Spleen (tissue), 11 donors: ENCODE measurements at regions not wholly inside any gene's neighbourhood (a gene's known extent, or its start where the extent isn't known, plus 50 kb on each side); places are given as distances from the start of the nearest gene placed in this dataset.

ENCODE experiments used
- DNase-seq: peaks from one replicate; pipeline ENCODE4 v3.0.0-alpha.2; 2020
- H3K27ac ChIP-seq, 8 donors: fragments of 200-600 bp; sonication (generic) in 7 of 8; 1 replicate in 4 of 8; 2 replicates in 4 of 8; pipeline versions ENCODE4 v1.5.0 to v1.8.0; 2016 to 2021; ENCODE audit warnings: inconsistent platforms in 4 of 8, mild to moderate bottlenecking in 4 of 8, moderate library complexity in 1 of 8
- H3K27me3 ChIP-seq, 7 donors: fragments of 200-600 bp; sonication (generic) in 6 of 7; replicated peaks in 1 of 7; 1 replicate in 4 of 7; 2 replicates in 3 of 7; pipeline versions ENCODE4 v1.5.0 to v1.8.0; 2016 to 2021; ENCODE audit warnings: inconsistent platforms in 3 of 7, mild to moderate bottlenecking in 1 of 7
- H3K36me3 ChIP-seq, 6 donors: fragments of 200-600 bp; sonication (generic) in 5 of 6; 1 replicate in 4 of 6; 2 replicates in 2 of 6; pipeline versions ENCODE4 v1.5.0 to v1.8.0; 2016 to 2021; ENCODE audit warnings: inconsistent platforms in 2 of 6
- H3K4me1 ChIP-seq, 6 donors: fragments of 200-600 bp; sonication (generic) in 5 of 6; 1 replicate in 3 of 6; 2 replicates in 3 of 6; pipeline versions ENCODE4 v1.5.0 to v1.8.0; 2016 to 2021; ENCODE audit warnings: inconsistent platforms in 3 of 6
- H3K4me3 ChIP-seq, 8 donors: fragments of 200-600 bp; sonication (generic) in 7 of 8; 1 replicate in 4 of 8; 2 replicates in 4 of 8; pipeline versions ENCODE4 v1.5.0 to v1.8.0; 2016 to 2021; ENCODE audit warnings: inconsistent platforms in 4 of 8, mild to moderate bottlenecking in 4 of 8, moderate library complexity in 2 of 8
- H3K9me3 ChIP-seq, 8 donors: fragments of 200-600 bp; sonication (generic) in 7 of 8; 1 replicate in 4 of 8; 2 replicates in 4 of 8; pipeline versions ENCODE4 v1.5.0 to v1.8.0; 2016 to 2021; ENCODE audit warnings: inconsistent platforms in 4 of 8
- POLR2A ChIP-seq, 3 donors: fragments of 450-650 bp; IDR thresholded peaks; one replicate each; pipeline ENCODE4 v1.5.1; 2017; ENCODE audit warnings: antibody characterized with exemption in 3 of 3, mild to moderate bottlenecking in 1 of 3
- POLR2AphosphoS5 ChIP-seq, 3 donors: sonication (generic); formaldehyde crosslinking; IDR thresholded peaks; one replicate each; pipeline ENCODE4 v1.5.1; 2017; ENCODE audit warnings: antibody characterized with exemption in 3 of 3
- WGBS, 5 donors: extraction: QIAGEN DNeasy Blood & Tissue Kit in 3 of 5; methylation state at CpG; one replicate each; pipeline versions ENCODE4 v1.1.5 to v1.1.7; 2013 to 2018; 5-methylcytosine and 5-hydroxymethylcytosine counted together
- intact Hi-C: fragments of 100-400 bp; cut with DNase I; formaldehyde crosslinking; loops from one replicate; pipeline ENCODE4 v1.15.0; 2023; ENCODE audit warnings: low total_unique reads
- TF ChIP-seq, protein P1 (sequence below), 11 experiments: fragments of 200-600 bp in 7 of 11; fragments of 450-650 bp in 4 of 11; sonication (generic) in 4 of 11; IDR thresholded peaks in 8 of 11; conservative IDR thresholded peaks in 3 of 11; 1 replicate in 7 of 11; 2 replicates in 4 of 11; pipeline versions ENCODE4 v1.4.0 to v1.8.0; 2016 to 2021; ENCODE audit warnings: antibody characterized with exemption in 11 of 11, inconsistent platforms in 4 of 11, mild to moderate bottlenecking in 1 of 11
- donor health status: healthy with polysubstance abuse.
- donor health status: DM: no; HTN: no; CAD: no; lungs with moderate emphysema.
- donor health status: DM: no; HTN: no; CAD: no.
- donor health status: Bipolar disorder and iron deficiency.
- donor health status: healthy.
- donor health status: DM: no; HTN: no; CAD: no.
- donor health status: DM: yes; HTN: yes; CAD: no.

DNA sequence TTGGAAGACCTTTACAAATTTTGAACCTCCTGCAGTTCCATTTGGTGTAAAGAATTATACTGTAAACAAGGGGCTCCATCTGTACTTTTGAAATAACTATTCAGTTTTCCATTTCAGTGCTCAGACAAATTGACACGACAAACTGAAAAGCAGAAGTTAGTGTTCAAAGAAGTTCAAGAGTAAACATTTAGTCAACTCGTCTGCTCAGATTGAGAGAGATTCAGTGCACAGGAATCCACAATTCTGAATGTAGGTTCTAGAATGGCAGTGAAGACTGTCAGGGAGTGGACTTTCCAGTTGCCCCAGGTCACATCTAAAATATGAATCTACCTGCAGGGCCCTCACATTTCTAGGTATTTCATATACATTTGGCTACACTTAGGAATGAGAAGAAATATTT, 322.3 kb upstream of the TCF4 start:
- TF ChIP-seq POLR2A (IDR thresholded peaks at IDR 0.05) (no peak), POLR2AphosphoS5 (IDR thresholded peaks at IDR 0.05) (no peak)
- TF ChIP-seq, protein P1, sequence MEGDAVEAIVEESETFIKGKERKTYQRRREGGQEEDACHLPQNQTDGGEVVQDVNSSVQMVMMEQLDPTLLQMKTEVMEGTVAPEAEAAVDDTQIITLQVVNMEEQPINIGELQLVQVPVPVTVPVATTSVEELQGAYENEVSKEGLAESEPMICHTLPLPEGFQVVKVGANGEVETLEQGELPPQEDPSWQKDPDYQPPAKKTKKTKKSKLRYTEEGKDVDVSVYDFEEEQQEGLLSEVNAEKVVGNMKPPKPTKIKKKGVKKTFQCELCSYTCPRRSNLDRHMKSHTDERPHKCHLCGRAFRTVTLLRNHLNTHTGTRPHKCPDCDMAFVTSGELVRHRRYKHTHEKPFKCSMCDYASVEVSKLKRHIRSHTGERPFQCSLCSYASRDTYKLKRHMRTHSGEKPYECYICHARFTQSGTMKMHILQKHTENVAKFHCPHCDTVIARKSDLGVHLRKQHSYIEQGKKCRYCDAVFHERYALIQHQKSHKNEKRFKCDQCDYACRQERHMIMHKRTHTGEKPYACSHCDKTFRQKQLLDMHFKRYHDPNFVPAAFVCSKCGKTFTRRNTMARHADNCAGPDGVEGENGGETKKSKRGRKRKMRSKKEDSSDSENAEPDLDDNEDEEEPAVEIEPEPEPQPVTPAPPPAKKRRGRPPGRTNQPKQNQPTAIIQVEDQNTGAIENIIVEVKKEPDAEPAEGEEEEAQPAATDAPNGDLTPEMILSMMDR (IDR thresholded peaks at IDR 0.05 in 8 of 11, conservative IDR thresholded peaks at IDR 0.05 in 3 of 11): no peak
- DNase-seq: no peak
- no peaks in the 10 kb centered on the region for H3K4me1 ChIP-seq
- H3K9me3 ChIP-seq: no peaks in the 10 kb centered on the region
- H3K27me3 ChIP-seq: no peaks in the 10 kb centered on the region
- H3K36me3 ChIP-seq: no peaks in the 10 kb centered on the region
- intact Hi-C loops: no loop called here
- no peak overlapping the region for H3K4me3 ChIP-seq
- no peak overlapping the region for H3K27ac ChIP-seq
- WGBS, 5 donors: 35 to 47% (median 42%) methylated on average over 2 of the region's 2 CpGs

DNA sequence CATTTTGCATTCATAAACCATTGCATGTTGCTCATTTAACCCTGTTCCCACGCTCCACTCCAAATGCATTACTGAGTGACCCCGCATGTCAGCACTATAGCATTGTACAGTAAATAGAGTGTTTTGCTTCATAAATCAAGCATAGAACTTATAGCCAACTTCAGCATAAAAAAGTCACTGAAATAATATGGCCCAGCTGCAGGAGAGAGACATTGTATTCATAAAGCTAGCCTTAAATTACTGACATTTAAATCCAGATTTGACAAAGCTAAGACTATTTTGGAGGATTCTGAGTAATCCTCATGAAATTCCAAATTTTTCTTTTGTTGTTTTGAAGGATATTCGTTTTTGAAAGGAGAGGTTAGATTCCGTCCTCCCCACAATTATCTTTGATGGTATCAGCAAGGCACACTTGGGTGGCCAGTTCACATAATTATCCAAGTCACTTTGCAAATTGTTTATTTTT, 320.9 kb upstream of the TCF4 start:
- intact Hi-C loops: no loop called here
- Histone ChIP-seq H3K4me1 (no peaks in the 10 kb centered on the region), H3K4me3 (no peak overlapping the region), H3K27ac (no peak overlapping the region), H3K27me3 (no peaks in the 10 kb centered on the region), H3K9me3 (no peaks in the 10 kb centered on the region), H3K36me3 (no peaks in the 10 kb centered on the region)
- no peak for DNase-seq
- TF ChIP-seq POLR2AphosphoS5 (IDR thresholded peaks at IDR 0.05) (no peak), POLR2A (IDR thresholded peaks at IDR 0.05) (no peak)
- 70 to 88% (median 76%) methylated on average over 4 of the region's 4 CpGs for WGBS, 5 donors

DNA sequence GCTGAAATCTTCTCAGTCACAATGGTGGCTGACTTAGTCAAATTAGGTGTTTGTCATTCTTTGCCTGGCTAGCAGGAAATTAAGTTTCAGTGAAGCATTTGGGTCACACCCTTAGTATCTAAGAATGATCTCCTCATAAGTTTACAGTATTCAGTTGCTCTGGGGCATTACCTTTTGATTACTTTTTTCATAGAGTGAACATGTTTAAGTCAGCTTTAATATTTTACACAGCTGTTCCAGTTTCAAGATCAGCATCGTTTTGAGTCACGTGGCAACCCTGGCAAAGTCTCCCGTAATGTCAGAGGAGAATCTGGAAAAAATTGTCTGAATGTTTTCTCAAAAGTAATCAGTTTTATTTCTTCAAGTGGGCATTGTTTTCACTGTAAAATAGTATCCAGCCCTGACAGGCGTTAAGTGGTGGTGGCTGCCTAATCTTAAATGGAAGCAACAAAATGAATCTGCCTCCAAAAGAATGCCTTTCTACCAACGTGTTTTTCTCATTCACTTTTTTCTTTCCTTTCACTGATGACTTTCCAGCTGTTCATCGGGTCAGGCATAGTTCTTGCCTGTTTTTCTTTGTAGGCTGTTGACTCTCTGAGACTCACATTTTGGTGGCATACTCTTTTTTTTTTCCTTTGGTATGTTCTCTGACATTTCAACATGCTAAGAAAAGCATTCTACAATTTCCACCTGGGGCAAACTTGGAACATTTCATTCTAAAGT, 319.6 kb upstream of the TCF4 start:
- intact Hi-C loops: no loop called here
- 56 to 76% (median 64%) methylated on average over 6 of the region's 6 CpGs for WGBS, 5 donors
- Histone ChIP-seq H3K36me3 (no peaks in the 10 kb centered on the region), H3K27me3 (no peaks in the 10 kb centered on the region), H3K9me3 (no peaks in the 10 kb centered on the region), H3K4me1 (no peaks in the 10 kb centered on the region), H3K4me3 (no peak overlapping the region), H3K27ac (no peak overlapping the region)
- DNase-seq: no peak
- TF ChIP-seq, protein P1 (IDR thresholded peaks at IDR 0.05 in 8 of 11, conservative IDR thresholded peaks at IDR 0.05 in 3 of 11): no peak
- TF ChIP-seq POLR2A (IDR thresholded peaks at IDR 0.05): no peak
- TF ChIP-seq POLR2AphosphoS5 (IDR thresholded peaks at IDR 0.05): no peak

DNA sequence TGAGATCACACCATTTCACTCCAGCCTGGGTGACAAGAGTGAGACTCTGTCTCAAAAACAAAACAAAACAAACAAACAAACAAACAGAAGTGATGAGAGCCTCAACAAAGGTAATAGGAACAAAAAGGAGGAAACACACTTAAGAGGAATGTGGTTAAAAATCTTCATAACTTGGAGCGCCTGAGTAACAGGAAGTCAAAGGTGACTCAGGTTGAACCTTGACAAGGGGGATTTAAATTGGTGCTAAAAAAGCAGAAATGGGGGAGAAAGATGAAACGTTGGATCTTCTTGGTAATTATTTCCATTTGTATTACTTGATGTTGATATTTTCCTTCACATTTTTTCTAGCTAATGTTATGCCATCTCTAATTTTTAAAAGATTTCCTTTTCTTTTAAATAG, 318.5 kb upstream of the TCF4 start:
- H3K9me3 ChIP-seq: no peaks in the 10 kb centered on the region
- intact Hi-C loops: no loop called here
- no peak overlapping the region for H3K27ac ChIP-seq
- no peaks in the 10 kb centered on the region for H3K4me1 ChIP-seq
- TF ChIP-seq POLR2AphosphoS5 (IDR thresholded peaks at IDR 0.05): no peak
- TF ChIP-seq, protein P1 (IDR thresholded peaks at IDR 0.05 in 8 of 11, conservative IDR thresholded peaks at IDR 0.05 in 3 of 11): no peak
- TF ChIP-seq POLR2A (IDR thresholded peaks at IDR 0.05): no peak
- no peak overlapping the region for H3K4me3 ChIP-seq
- no peak for DNase-seq
- 19 to 27% (median 24%) methylated on average over 2 of the region's 2 CpGs for WGBS, 5 donors
- H3K27me3 ChIP-seq: no peaks in the 10 kb centered on the region
- H3K36me3 ChIP-seq: no peaks in the 10 kb centered on the region
